Neural progenitor cell (in vitro differentiated cells): ENCODE measurements at regions not wholly inside any gene's neighbourhood (a gene's known extent, or its start where the extent isn't known, plus 50 kb on each side); places are given as distances from the start of the nearest gene placed in this dataset.
"Not testable (repeated sequence)": the region's sequence is repeated elsewhere in the genome, so short reads cannot be mapped to it uniquely, and the experiment has no call there.

ENCODE experiments used
- DNase-seq: peaks from one replicate; pipeline ENCODE4 v3.0.0-alpha.2; 2016; ENCODE audit warnings: low spot score
- H2AFZ ChIP-seq: fragments of 200-600 bp; sonication (generic); replicated peaks from 2 replicates; pipeline ENCODE4 v1.6.1; 2016; ENCODE audit warnings: antibody characterized with exemption
- H3F3A ChIP-seq: fragments of 200-600 bp; sonication (generic); 2 replicates; pipeline ENCODE4 v1.6.1; 2016; ENCODE audit warnings: antibody characterized with exemption, low read depth
- H3K27ac ChIP-seq: fragments of 200-600 bp; sonication (generic); 2 replicates; pipeline ENCODE4 v1.5.1; 2016; ENCODE audit warnings: mild to moderate bottlenecking
- H3K27me3 ChIP-seq: fragments of 200-600 bp; sonication (generic); 2 replicates; pipeline ENCODE4 v1.6.1; 2016; ENCODE audit warnings: mild to moderate bottlenecking, moderate library complexity
- H3K36me3 ChIP-seq: fragments of 200-600 bp; sonication (generic); 2 replicates; pipeline ENCODE4 v1.5.1; 2016
- H3K4me1 ChIP-seq: fragments of 200-600 bp; sonication (generic); 2 replicates; pipeline ENCODE4 v1.6.1; 2016; ENCODE audit warnings: mixed run types
- H3K4me2 ChIP-seq: fragments of 200-600 bp; sonication (generic); 2 replicates; pipeline ENCODE4 v1.6.1; 2016
- H3K4me3 ChIP-seq: fragments of 200-600 bp; sonication (generic); 2 replicates; pipeline ENCODE4 v1.5.1; 2016
- H3K79me2 ChIP-seq: fragments of 200-600 bp; sonication (generic); 2 replicates; pipeline ENCODE4 v1.6.1; 2016; ENCODE audit warnings: low read depth
- H3K9ac ChIP-seq: fragments of 200-600 bp; sonication (generic); 2 replicates; pipeline ENCODE4 v1.6.1; 2016
- H3K9me3 ChIP-seq: fragments of 200-600 bp; sonication (generic); 2 replicates; pipeline ENCODE4 v1.5.1; 2016; ENCODE audit warnings: low read depth
- H4K20me1 ChIP-seq: fragments of 200-600 bp; sonication (generic); 2 replicates; pipeline ENCODE4 v1.6.1; 2016; ENCODE audit warnings: low read depth
- H3K27ac Mint-ChIP-seq: 3 replicates; pipeline ENCODE4 v1.8.0; 2021; ENCODE audit warnings: mixed read lengths
- H3K27me3 Mint-ChIP-seq: 2 replicates; pipeline ENCODE4 v1.8.0; 2022; ENCODE audit warnings: low read depth, mild to moderate bottlenecking, inconsistent platforms, moderate library complexity, mixed read lengths; ENCODE audit not compliant: insufficient read depth
- H3K36me3 Mint-ChIP-seq: 3 replicates; pipeline ENCODE4 v1.8.0; 2021; ENCODE audit warnings: mixed read lengths
- H3K4me1 Mint-ChIP-seq: 3 replicates; pipeline ENCODE4 v1.8.0; 2021; ENCODE audit warnings: mixed read lengths
- H3K4me3 Mint-ChIP-seq: 3 replicates; pipeline ENCODE4 v1.8.0; 2021; ENCODE audit warnings: mild to moderate bottlenecking, moderate library complexity, mixed read lengths
- H3K9me3 Mint-ChIP-seq: 3 replicates; pipeline ENCODE4 v1.8.0; 2020; ENCODE audit warnings: mixed read lengths
- CTCF ChIP-seq: fragments of 200-600 bp; sonication (generic); IDR thresholded peaks from 2 replicates; pipeline ENCODE4 v1.5.1; 2017; ENCODE audit warnings: antibody characterized with exemption, mild to moderate bottlenecking
- EZH2 ChIP-seq: fragments of 200-600 bp; sonication (generic); IDR thresholded peaks from 2 replicates; pipeline ENCODE4 v1.6.1; 2017; ENCODE audit warnings: antibody characterized with exemption, mild to moderate bottlenecking, moderate library complexity
- EZH2phosphoT487 ChIP-seq: fragments of 200-600 bp; sonication (generic); IDR thresholded peaks from 2 replicates; pipeline ENCODE4 v1.6.1; 2017; ENCODE audit warnings: antibody characterized with exemption

- H4K20me1 ChIP-seq, result no peaks in the 10 kb centered on the region
- no peaks in the 10 kb centered on the region for H3K9me3 ChIP-seq
- no peak overlapping the region for H2AFZ ChIP-seq
Measured at GRCh38 chr4:154152546-154152945, 339.1 kb downstream of the DCHS2 start.

GRCh38 chr4:154149236-154149635 is 342.4 kb downstream of the DCHS2 start:
- not testable (repeated sequence) for H3K27ac Mint-ChIP-seq, H3K9me3 ChIP-seq, H3K4me3 ChIP-seq

More at GRCh38 chr4:154152546-154152945, 339.1 kb downstream of the DCHS2 start:
- Histone ChIP-seq H3K27ac (no peak overlapping the region), H3K4me2 (no peak overlapping the region), H3K4me1 (no peaks in the 10 kb centered on the region), H3K4me3 (no peak overlapping the region), H3K9ac (no peak overlapping the region), H3F3A (no peaks in the 10 kb centered on the region), H3K36me3 (no peaks in the 10 kb centered on the region), H3K79me2 (no peaks in the 10 kb centered on the region), H3K27me3 (no peaks in the 10 kb centered on the region)
- TF ChIP-seq EZH2 (no peak), EZH2phosphoT487 (no peak), CTCF (no peak)
- H3K36me3 Mint-ChIP-seq, result no peaks in the 10 kb centered on the region
- H3K4me3 Mint-ChIP-seq, result no peak overlapping the region
- no peak for DNase-seq
- no peaks in the 10 kb centered on the region for H3K9me3 Mint-ChIP-seq
- no peaks in the 10 kb centered on the region for H3K27me3 Mint-ChIP-seq
- peaks cover 2% of the 10 kb centered on the region for H3K4me1 Mint-ChIP-seq
- H3K27ac Mint-ChIP-seq, result no peak overlapping the region

GRCh38 chr4:154143720-154144119 is 347.9 kb downstream of the DCHS2 start:
- no peak overlapping the region for H3K4me3 Mint-ChIP-seq
- no peak overlapping the region for H3K4me3 ChIP-seq
- no peaks in the 10 kb centered on the region for H4K20me1 ChIP-seq
- H3K9ac ChIP-seq, result no peak overlapping the region
- no peak overlapping the region for H3K27ac ChIP-seq
- H3K4me2 ChIP-seq, result no peak overlapping the region
- H3K36me3 ChIP-seq, result no peaks in the 10 kb centered on the region
- H3K79me2 ChIP-seq, result no peaks in the 10 kb centered on the region
- H3K27ac Mint-ChIP-seq, result no peak overlapping the region
- H3K9me3 ChIP-seq, result no peaks in the 10 kb centered on the region
- no peaks in the 10 kb centered on the region for H3K4me1 Mint-ChIP-seq
- peaks cover 2% of the 10 kb centered on the region for H3K36me3 Mint-ChIP-seq
- peaks cover 3% of the 10 kb centered on the region for H3K9me3 Mint-ChIP-seq
- H3K27me3 ChIP-seq, result no peaks in the 10 kb centered on the region
- H3K4me1 ChIP-seq, result no peaks in the 10 kb centered on the region
- DNase-seq, result no peak
- H3K27me3 Mint-ChIP-seq, result no peaks in the 10 kb centered on the region
- no peak overlapping the region for H2AFZ ChIP-seq
- H3F3A ChIP-seq, result no peaks in the 10 kb centered on the region
- no peak for TF ChIP-seq EZH2
- TF ChIP-seq CTCF, result no peak

More at GRCh38 chr4:154149236-154149635, 342.4 kb downstream of the DCHS2 start:
- not testable (repeated sequence) for H3K27ac ChIP-seq, H3K27me3 ChIP-seq, H2AFZ ChIP-seq, H3K4me1 Mint-ChIP-seq, H3K36me3 ChIP-seq, H3F3A ChIP-seq, DNase-seq, H3K4me2 ChIP-seq, H3K79me2 ChIP-seq, H3K9ac ChIP-seq, H3K4me3 Mint-ChIP-seq, H3K27me3 Mint-ChIP-seq, H4K20me1 ChIP-seq, H3K9me3 Mint-ChIP-seq, H3K36me3 Mint-ChIP-seq, H3K4me1 ChIP-seq

GRCh38 chr4:154142664-154143063 is 348.9 kb downstream of the DCHS2 start:
- Mint-ChIP-seq H3K4me3 (no peak overlapping the region), H3K9me3 (peaks cover 3% of the 10 kb centered on the region), H3K36me3 (peaks cover 2% of the 10 kb centered on the region), H3K27ac (no peak overlapping the region), H3K27me3 (no peaks in the 10 kb centered on the region), H3K4me1 (no peaks in the 10 kb centered on the region)
- Histone ChIP-seq H3F3A (no peaks in the 10 kb centered on the region), H3K9me3 (no peaks in the 10 kb centered on the region), H3K36me3 (no peaks in the 10 kb centered on the region), H3K4me2 (no peak overlapping the region), H2AFZ (no peak overlapping the region), H3K79me2 (no peaks in the 10 kb centered on the region), H3K4me3 (no peak overlapping the region), H3K9ac (no peak overlapping the region), H3K4me1 (peaks cover 2% of the 10 kb centered on the region), H3K27me3 (no peaks in the 10 kb centered on the region), H4K20me1 (no peaks in the 10 kb centered on the region), H3K27ac (no peak overlapping the region)
- TF ChIP-seq EZH2 (no peak), EZH2phosphoT487 (no peak), CTCF (no peak)
- DNase-seq, result no peak
